ENCODE measurements at regions not wholly inside any gene's neighbourhood (a gene's known extent, or its start where the extent isn't known, plus 50 kb on each side); places are given as distances from the start of the nearest gene placed in this dataset.
"Not testable (repeated sequence)": the region's sequence is repeated elsewhere in the genome, so short reads cannot be mapped to it uniquely, and the experiment has no call there.

GRCh38 chr11:42974510-42975179 lies 337.2 kb upstream of the API5 start:
- Mint-ChIP-seq H3K36me3 (no peaks in the 10 kb centered on the region), H3K4me1 (no peaks in the 10 kb centered on the region)

GRCh38 chr11:42975180-42975529 lies 336.6 kb upstream of the API5 start:
- Mint-ChIP-seq H3K27ac (no peak overlapping the region), H3K36me3 (no peaks in the 10 kb centered on the region), H3K4me1 (no peaks in the 10 kb centered on the region), H3K4me3 (no peak overlapping the region), H3K9me3 (peaks cover 0 to 10% (median 2%) of the 10 kb centered on the region in 7 donors), H3K27me3 (no peaks in the 10 kb centered on the region)
- DNase-seq = no peak
- no peak for ATAC-seq (ENCODE audit: low read depth in 2 of 2)

More at GRCh38 chr11:42974510-42975179, 337.2 kb upstream of the API5 start:
- no peak for ATAC-seq (ENCODE audit: low read depth in 2 of 2)
- H3K27ac Mint-ChIP-seq = peak overlapping the region in 1 of 6 donors; percentile 3
- no peaks in the 10 kb centered on the region for H3K27me3 Mint-ChIP-seq
- H3K4me3 Mint-ChIP-seq = no peak overlapping the region
- peaks cover 0 to 13% (median 2%) of the 10 kb centered on the region in 7 donors for H3K9me3 Mint-ChIP-seq
- no peak for DNase-seq

GRCh38 chr11:42976636-42977217 lies 335.1 kb upstream of the API5 start:
- Mint-ChIP-seq H3K4me3 (no peak overlapping the region), H3K9me3 (peaks cover 0 to 13% (median 2%) of the 10 kb centered on the region in 7 donors)

GRCh38 chr11:42992594-42992993 lies 319.2 kb upstream of the API5 start:
- no peak overlapping the region for H3K4me3 Mint-ChIP-seq
- no peaks in the 10 kb centered on the region for H3K36me3 Mint-ChIP-seq
- H3K27ac Mint-ChIP-seq = no peak overlapping the region
- ATAC-seq (ENCODE audit: low read depth in 2 of 2) = no peak
- H3K9me3 Mint-ChIP-seq = peaks cover 0 to 9% (median 0%) of the 10 kb centered on the region in 7 donors
- no peaks in the 10 kb centered on the region for H3K27me3 Mint-ChIP-seq
- H3K4me1 Mint-ChIP-seq = no peaks in the 10 kb centered on the region
- DNase-seq = no peak

More at GRCh38 chr11:42976636-42977217, 335.1 kb upstream of the API5 start:
- no peak for ATAC-seq (ENCODE audit: low read depth in 2 of 2)
- no peak for DNase-seq
- Mint-ChIP-seq H3K4me1 (no peaks in the 10 kb centered on the region), H3K36me3 (no peaks in the 10 kb centered on the region), H3K27me3 (no peaks in the 10 kb centered on the region), H3K27ac (no peak overlapping the region)

- DNase-seq (no peak), ATAC-seq (ENCODE audit: low read depth in 2 of 2) (no peak)
- no peaks in the 10 kb centered on the region for H3K27me3 Mint-ChIP-seq
- H3K36me3 Mint-ChIP-seq = no peaks in the 10 kb centered on the region
- peaks cover 0 to 3% (median 0%) of the 10 kb centered on the region in 7 donors for H3K9me3 Mint-ChIP-seq
- H3K4me3 Mint-ChIP-seq = no peak overlapping the region
- no peak overlapping the region for H3K27ac Mint-ChIP-seq
- H3K4me1 Mint-ChIP-seq = no peaks in the 10 kb centered on the region
These were observed 315.1 kb upstream of the API5 start for GRCh38 chr11:42996421-42997307.

GRCh38 chr11:43004879-43005278 lies 306.9 kb upstream of the API5 start:
- not testable (repeated sequence) for DNase-seq; ATAC-seq (ENCODE audit: low read depth in 2 of 2); H3K27me3 Mint-ChIP-seq; H3K4me3 Mint-ChIP-seq; H3K27ac Mint-ChIP-seq; H3K36me3 Mint-ChIP-seq; H3K4me1 Mint-ChIP-seq
- peaks cover 3 to 42% (median 10%) of the 10 kb centered on the region in 7 donors for H3K9me3 Mint-ChIP-seq

- H3K27me3 Mint-ChIP-seq = no peaks in the 10 kb centered on the region
- no peak overlapping the region for H3K27ac Mint-ChIP-seq
- H3K4me3 Mint-ChIP-seq = no peak overlapping the region
- H3K4me1 Mint-ChIP-seq = peaks cover 0 to 11% (median 1%) of the 10 kb centered on the region in 3 donors
- peaks cover 0 to 7% of the 10 kb centered on the region in 2 donors for H3K36me3 Mint-ChIP-seq
- H3K9me3 Mint-ChIP-seq = peaks cover 4 to 34% (median 6%) of the 10 kb centered on the region in 7 donors
- ATAC-seq (ENCODE audit: low read depth in 2 of 2) = no peak
- DNase-seq = no peak
These were observed 301.8 kb upstream of the API5 start for GRCh38 chr11:43010042-43010441.

- H3K27me3 Mint-ChIP-seq = peaks cover 0 to 4% (median 0%) of the 10 kb centered on the region in 3 donors
- peaks cover 0 to 4% of the 10 kb centered on the region in 2 donors for H3K36me3 Mint-ChIP-seq
- no peak for ATAC-seq (ENCODE audit: low read depth in 2 of 2)
- H3K27ac Mint-ChIP-seq = no peak overlapping the region
- no peak for DNase-seq
- peaks cover 0 to 11% (median 1%) of the 10 kb centered on the region in 3 donors for H3K4me1 Mint-ChIP-seq
- H3K9me3 Mint-ChIP-seq = peaks cover 2 to 19% (median 7%) of the 10 kb centered on the region in 7 donors
- H3K4me3 Mint-ChIP-seq = no peak overlapping the region
These were observed 299.2 kb upstream of the API5 start for GRCh38 chr11:43012606-43013005.

GRCh38 chr11:43021466-43021865 lies 290.3 kb upstream of the API5 start:
- Mint-ChIP-seq H3K4me3 (no peak overlapping the region), H3K27ac (no peak overlapping the region), H3K4me1 (no peaks in the 10 kb centered on the region), H3K9me3 (peaks cover 0 to 14% (median 4%) of the 10 kb centered on the region in 7 donors), H3K36me3 (no peaks in the 10 kb centered on the region), H3K27me3 (peaks cover 0 to 7% (median 0%) of the 10 kb centered on the region in 3 donors)
- DNase-seq = no peak
- no peak for ATAC-seq (ENCODE audit: low read depth in 2 of 2)

GRCh38 chr11:43034341-43034740 lies 277.5 kb upstream of the API5 start:
- H3K9me3 Mint-ChIP-seq = peaks cover 0 to 18% (median 4%) of the 10 kb centered on the region in 7 donors
- no peak for DNase-seq
- H3K4me3 Mint-ChIP-seq = no peak overlapping the region
- no peaks in the 10 kb centered on the region for H3K4me1 Mint-ChIP-seq
- no peak for ATAC-seq (ENCODE audit: low read depth in 2 of 2)
- H3K27me3 Mint-ChIP-seq = no peaks in the 10 kb centered on the region
- H3K27ac Mint-ChIP-seq = no peak overlapping the region
- H3K36me3 Mint-ChIP-seq = no peaks in the 10 kb centered on the region

- Mint-ChIP-seq H3K4me1 (no peaks in the 10 kb centered on the region), H3K27me3 (no peaks in the 10 kb centered on the region)
These were observed 276.7 kb upstream of the API5 start for GRCh38 chr11:43035086-43035485.

GRCh38 chr11:43053638-43054412 lies 258.0 kb upstream of the API5 start:
- H3K4me1 Mint-ChIP-seq = no peaks in the 10 kb centered on the region
- peaks cover 0 to 8% (median 0%) of the 10 kb centered on the region in 7 donors for H3K9me3 Mint-ChIP-seq
- DNase-seq (no peak), ATAC-seq (ENCODE audit: low read depth in 2 of 2) (no peak)
- no peak overlapping the region for H3K4me3 Mint-ChIP-seq
- no peaks in the 10 kb centered on the region for H3K36me3 Mint-ChIP-seq
- H3K27me3 Mint-ChIP-seq = no peaks in the 10 kb centered on the region
- H3K27ac Mint-ChIP-seq = no peak overlapping the region

More at GRCh38 chr11:43035086-43035485, 276.7 kb upstream of the API5 start:
- no peak overlapping the region for H3K4me3 Mint-ChIP-seq
- ATAC-seq (ENCODE audit: low read depth in 2 of 2) (no peak), DNase-seq (no peak)
- H3K36me3 Mint-ChIP-seq = no peaks in the 10 kb centered on the region
- no peak overlapping the region for H3K27ac Mint-ChIP-seq
- peaks cover 0 to 20% (median 2%) of the 10 kb centered on the region in 7 donors for H3K9me3 Mint-ChIP-seq

GRCh38 chr11:43067681-43068080 lies 244.1 kb upstream of the API5 start:
- H3K4me1 Mint-ChIP-seq = no peaks in the 10 kb centered on the region
- no peak overlapping the region for H3K27ac Mint-ChIP-seq
- H3K9me3 Mint-ChIP-seq = peaks cover 2 to 24% (median 13%) of the 10 kb centered on the region in 7 donors
- H3K27me3 Mint-ChIP-seq = peaks cover 0 to 8% (median 6%) of the 10 kb centered on the region in 3 donors
- ATAC-seq (ENCODE audit: low read depth in 2 of 2) = no peak
- H3K36me3 Mint-ChIP-seq = no peaks in the 10 kb centered on the region
- H3K4me3 Mint-ChIP-seq = no peak overlapping the region
- no peak for DNase-seq

Measured in naive B cell (primary cell).